DND-41 (cell line): ENCODE measurements at regions not wholly inside any gene's neighbourhood (a gene's known extent, or its start where the extent isn't known, plus 50 kb on each side); places are given as distances from the start of the nearest gene placed in this dataset.

ENCODE experiments used
- CTCF ChIP-seq: IDR thresholded peaks from 2 replicates; pipeline ENCODE4 v1.5.1; 2012; ENCODE audit warnings: borderline replicate concordance, low read length, moderate library complexity, mild to moderate bottlenecking; ENCODE audit not compliant: poor library complexity, severe bottlenecking; ENCODE audit errors: extremely low read depth
- EZH2 ChIP-seq: IDR thresholded peaks from 3 replicates; pipeline ENCODE4 v1.6.1; 2012; ENCODE audit warnings: borderline replicate concordance, low read depth, mild to moderate bottlenecking, moderate library complexity, low read length, inconsistent platforms; ENCODE audit not compliant: severe bottlenecking

GRCh38 chr9:7688626-7689025 lies 111.0 kb downstream of the DMAC1 start:
- TF ChIP-seq CTCF (no peak), EZH2 (no peak)
